ENCODE measurements at regions not wholly inside any gene's neighbourhood (a gene's known extent, or its start where the extent isn't known, plus 50 kb on each side); places are given as distances from the start of the nearest gene placed in this dataset.

GRCh38 chr9:135423725-135424124 is 55.9 kb upstream of the PPP1R26 start:
- TF ChIP-seq CTCF (optimal IDR thresholded peaks at IDR 0.05 in 1 of 3, IDR thresholded peaks at IDR 0.05 in 1 of 3, conservative IDR thresholded peaks at IDR 0.05 in 1 of 3; ENCODE audit: extremely low read depth in 1 of 3, insufficient read depth in 2 of 3, low read length in 3 of 3) (no peak), EZH2 (IDR thresholded peaks at IDR 0.05; ENCODE audit: low read length) (no peak)

Data from keratinocyte (primary cell).